Breast epithelium (tissue), 4 donors: ENCODE measurements at regions not wholly inside any gene's neighbourhood (a gene's known extent, or its start where the extent isn't known, plus 50 kb on each side); places are given as distances from the start of the nearest gene placed in this dataset.

Source experiments
- DNase-seq, 2 donors: peaks; one replicate each; pipeline ENCODE4 v3.0.0-alpha.2; 2019; ENCODE audit warnings: low spot score in 2 of 2
- H3K27ac ChIP-seq, 2 donors: fragments of 200-600 bp; sonication (generic) in 1 of 2; one replicate each; pipeline ENCODE4 v1.5.1; 2016 to 2019; ENCODE audit warnings: mild to moderate bottlenecking in 1 of 2
- H3K27me3 ChIP-seq, 2 donors: fragments of 200-600 bp; sonication (generic) in 1 of 2; one replicate each; pipeline versions ENCODE4 v1.5.1 to v1.6.0; 2017 to 2019; ENCODE audit warnings: control low read depth in 1 of 2, mild to moderate bottlenecking in 1 of 2
- H3K36me3 ChIP-seq: fragments of 200-600 bp; one replicate; pipeline ENCODE4 v1.5.1; 2019
- H3K4me1 ChIP-seq, 2 donors: fragments of 200-600 bp; sonication (generic); one replicate each; pipeline ENCODE4 v1.5.1; 2016 to 2019; ENCODE audit warnings: control low read depth in 1 of 2
- H3K4me3 ChIP-seq, 3 donors: fragments of 200-600 bp; sonication (generic); 1 replicate in 2 of 3; 2 replicates in 1 of 3; pipeline ENCODE4 v1.5.1; 2016 to 2019; ENCODE audit warnings: mild to moderate bottlenecking in 3 of 3, moderate library complexity in 2 of 3
- H3K9me3 ChIP-seq, 2 donors: fragments of 200-600 bp; sonication (generic) in 1 of 2; one replicate each; pipeline ENCODE4 v1.5.1; 2016 to 2019; ENCODE audit warnings: control low read depth in 1 of 2
- POLR2A ChIP-seq: fragments of 450-650 bp; IDR thresholded peaks from one replicate; pipeline ENCODE4 v1.6.1; 2016; ENCODE audit warnings: antibody characterized with exemption, mild to moderate bottlenecking, moderate library complexity
- POLR2AphosphoS5 ChIP-seq, 3 donors: sonication (generic); formaldehyde crosslinking; IDR thresholded peaks; one replicate each; pipeline ENCODE4 v1.6.1; 2017; ENCODE audit warnings: antibody characterized with exemption in 3 of 3
- intact Hi-C: fragments of 100-400 bp; cut with DNase I; formaldehyde crosslinking; loops from one replicate; pipeline ENCODE4 v1.15.1; 2023; ENCODE audit warnings: low total_unique reads
- TF ChIP-seq, protein P1 (sequence below), 3 donors: fragments of 450-650 bp; IDR thresholded peaks; one replicate each; pipeline ENCODE4 v1.5.1; 2016 to 2017; ENCODE audit warnings: antibody characterized with exemption in 3 of 3, mild to moderate bottlenecking in 3 of 3, moderate library complexity in 3 of 3

DNA sequence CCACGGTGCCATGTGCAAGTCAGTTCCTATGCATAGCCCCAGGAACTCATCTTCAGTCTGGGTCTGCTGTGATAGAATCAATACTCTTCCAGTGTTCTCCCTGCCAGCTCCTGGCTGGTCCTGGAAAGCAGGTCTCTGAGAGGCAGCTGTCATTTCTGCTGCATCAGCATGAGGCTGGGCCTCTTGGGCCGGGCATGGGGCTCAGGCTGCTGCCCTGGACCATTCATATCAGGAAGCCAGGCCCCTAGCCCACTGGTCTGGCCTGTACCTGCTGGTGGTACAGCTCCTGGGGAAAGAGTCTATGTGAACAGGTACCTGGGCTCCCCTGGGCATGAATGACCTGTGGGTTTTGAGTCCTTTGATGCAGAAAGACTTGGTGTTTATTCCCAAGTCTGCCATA, 173.6 kb upstream of the CSF3R start:
- Histone ChIP-seq H3K27ac (no peak overlapping the region), H3K27me3 (peaks cover 0 to 8% of the 10 kb centered on the region in 2 donors), H3K4me1 (peaks cover 0 to 5% of the 10 kb centered on the region in 2 donors), H3K36me3 (no peaks in the 10 kb centered on the region), H3K9me3 (no peaks in the 10 kb centered on the region), H3K4me3 (no peak overlapping the region)
- no peak for DNase-seq
- TF ChIP-seq, protein P1, sequence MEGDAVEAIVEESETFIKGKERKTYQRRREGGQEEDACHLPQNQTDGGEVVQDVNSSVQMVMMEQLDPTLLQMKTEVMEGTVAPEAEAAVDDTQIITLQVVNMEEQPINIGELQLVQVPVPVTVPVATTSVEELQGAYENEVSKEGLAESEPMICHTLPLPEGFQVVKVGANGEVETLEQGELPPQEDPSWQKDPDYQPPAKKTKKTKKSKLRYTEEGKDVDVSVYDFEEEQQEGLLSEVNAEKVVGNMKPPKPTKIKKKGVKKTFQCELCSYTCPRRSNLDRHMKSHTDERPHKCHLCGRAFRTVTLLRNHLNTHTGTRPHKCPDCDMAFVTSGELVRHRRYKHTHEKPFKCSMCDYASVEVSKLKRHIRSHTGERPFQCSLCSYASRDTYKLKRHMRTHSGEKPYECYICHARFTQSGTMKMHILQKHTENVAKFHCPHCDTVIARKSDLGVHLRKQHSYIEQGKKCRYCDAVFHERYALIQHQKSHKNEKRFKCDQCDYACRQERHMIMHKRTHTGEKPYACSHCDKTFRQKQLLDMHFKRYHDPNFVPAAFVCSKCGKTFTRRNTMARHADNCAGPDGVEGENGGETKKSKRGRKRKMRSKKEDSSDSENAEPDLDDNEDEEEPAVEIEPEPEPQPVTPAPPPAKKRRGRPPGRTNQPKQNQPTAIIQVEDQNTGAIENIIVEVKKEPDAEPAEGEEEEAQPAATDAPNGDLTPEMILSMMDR (IDR thresholded peaks at IDR 0.05) = no peak
- TF ChIP-seq POLR2AphosphoS5 (IDR thresholded peaks at IDR 0.05) = no peak
- TF ChIP-seq POLR2A = no peak
- intact Hi-C loops = no loop called here

DNA sequence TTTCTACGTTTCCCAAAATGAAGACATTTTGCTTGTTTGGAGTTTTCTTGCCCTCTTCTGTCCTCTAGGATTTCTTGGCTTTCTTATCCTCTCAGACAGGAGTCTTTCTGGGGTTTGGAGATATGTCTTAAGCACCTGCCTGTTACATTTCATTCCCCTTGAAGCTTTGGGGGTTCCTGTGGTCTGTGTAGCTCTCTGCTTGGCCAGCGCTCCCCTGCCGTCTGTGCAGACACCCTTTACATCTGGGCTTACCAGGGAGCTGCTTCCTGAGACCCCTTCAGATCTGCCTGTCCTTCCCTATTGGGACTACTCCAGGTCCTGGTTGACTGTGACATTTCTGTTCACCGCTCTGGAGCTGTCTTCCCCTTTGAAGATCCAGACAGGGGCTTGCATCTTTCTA, 171.9 kb upstream of the CSF3R start:
- no peak for DNase-seq
- TF ChIP-seq, protein P1 (IDR thresholded peaks at IDR 0.05) = no peak
- TF ChIP-seq POLR2AphosphoS5 (IDR thresholded peaks at IDR 0.05) = no peak
- no peak for TF ChIP-seq POLR2A
- Histone ChIP-seq H3K27me3 (peaks cover 0 to 4% of the 10 kb centered on the region in 2 donors), H3K4me1 (peaks cover 0 to 5% of the 10 kb centered on the region in 2 donors), H3K27ac (peak overlapping the region in 1 of 2 donors; percentile 46), H3K4me3 (no peak overlapping the region), H3K9me3 (no peaks in the 10 kb centered on the region), H3K36me3 (no peaks in the 10 kb centered on the region)
- intact Hi-C loops = no loop called here

DNA sequence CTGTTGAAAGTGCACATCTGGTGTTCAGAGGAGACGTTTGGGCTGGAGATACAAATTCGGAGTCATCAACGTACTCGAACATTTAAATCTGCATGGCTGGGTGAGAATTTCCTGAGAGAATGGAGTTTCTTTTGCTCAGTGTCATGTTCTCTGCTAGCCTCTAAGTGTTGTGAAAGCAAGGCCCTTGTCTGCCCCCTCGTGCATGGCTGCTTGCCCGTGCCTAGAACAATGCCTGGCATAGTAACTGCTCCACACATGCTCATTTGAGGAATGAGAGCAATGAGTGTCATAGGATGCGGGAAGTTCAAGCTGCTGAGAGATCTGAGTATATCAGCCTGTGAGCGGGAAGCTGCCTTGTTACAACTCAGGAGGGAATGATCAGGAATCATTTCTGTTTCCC, 171.1 kb upstream of the CSF3R start:
- TF ChIP-seq, protein P1 (IDR thresholded peaks at IDR 0.05) = no peak
- TF ChIP-seq POLR2A = no peak
- TF ChIP-seq POLR2AphosphoS5 (IDR thresholded peaks at IDR 0.05) = peak in 1 of 3 donors; percentile 60
- H3K9me3 ChIP-seq = no peaks in the 10 kb centered on the region
- no peaks in the 10 kb centered on the region for H3K27me3 ChIP-seq
- H3K4me3 ChIP-seq = no peak overlapping the region
- peak overlapping the region; percentile 38 to 46 for H3K27ac ChIP-seq
- intact Hi-C loops = no loop called here
- no peaks in the 10 kb centered on the region for H3K36me3 ChIP-seq
- DNase-seq = peak in 1 of 2 donors; percentile 92
- peaks cover 0 to 5% of the 10 kb centered on the region in 2 donors for H3K4me1 ChIP-seq

DNA sequence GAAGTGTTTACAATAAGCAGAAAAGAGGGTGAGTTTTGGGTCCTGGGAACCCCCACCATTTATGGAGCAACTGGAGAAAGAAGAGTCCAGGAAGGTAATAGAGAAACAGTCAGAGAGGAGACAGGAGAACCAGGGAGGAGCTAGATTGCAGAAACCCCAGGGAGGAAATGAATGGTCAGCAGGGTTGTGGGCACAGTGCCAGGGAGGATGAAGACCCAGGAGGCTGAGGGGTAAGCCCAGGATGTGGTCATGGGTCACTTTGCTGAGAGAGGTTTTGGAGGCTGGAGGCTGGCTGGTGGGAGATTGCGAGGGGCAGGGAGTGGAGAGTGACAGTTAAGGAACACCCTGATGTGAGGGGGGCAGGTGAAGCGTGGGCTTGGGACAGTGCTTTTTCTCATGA, 169.9 kb upstream of the CSF3R start:
- no peak for TF ChIP-seq POLR2AphosphoS5 (IDR thresholded peaks at IDR 0.05)
- no peak for TF ChIP-seq POLR2A
- TF ChIP-seq, protein P1 (IDR thresholded peaks at IDR 0.05) = no peak
- no peak overlapping the region for H3K27ac ChIP-seq
- peaks cover 0 to 5% of the 10 kb centered on the region in 2 donors for H3K27me3 ChIP-seq
- intact Hi-C loops = no loop called here
- peaks cover 0 to 5% of the 10 kb centered on the region in 2 donors for H3K4me1 ChIP-seq
- no peak for DNase-seq
- H3K4me3 ChIP-seq = no peak overlapping the region
- no peaks in the 10 kb centered on the region for H3K9me3 ChIP-seq
- H3K36me3 ChIP-seq = no peaks in the 10 kb centered on the region

DNA sequence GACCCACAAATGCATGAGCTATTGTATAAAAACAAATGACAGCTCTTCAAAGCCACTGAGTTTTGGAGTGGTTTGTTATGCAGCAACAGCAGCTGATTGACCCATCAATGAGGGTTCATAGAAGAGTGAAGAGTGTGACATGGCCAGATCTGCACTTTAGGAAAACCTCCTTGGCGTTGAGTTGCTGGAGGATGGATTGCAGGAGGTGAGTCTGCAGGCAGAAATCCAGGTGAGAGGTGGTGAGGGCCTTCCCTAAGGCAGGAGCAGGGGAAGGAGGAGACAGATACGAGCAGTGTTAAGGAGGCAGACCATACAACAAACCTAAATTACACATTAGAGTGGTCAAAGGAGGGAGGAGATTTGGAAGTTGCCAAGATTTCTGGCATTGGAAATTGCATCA, 169.3 kb upstream of the CSF3R start:
- Histone ChIP-seq H3K27ac (no peak overlapping the region), H3K4me3 (no peak overlapping the region), H3K4me1 (peaks cover 0 to 5% of the 10 kb centered on the region in 2 donors), H3K9me3 (no peaks in the 10 kb centered on the region), H3K27me3 (peaks cover 0 to 5% of the 10 kb centered on the region in 2 donors), H3K36me3 (no peaks in the 10 kb centered on the region)
- intact Hi-C loops = no loop called here
- no peak for DNase-seq
- TF ChIP-seq POLR2A (no peak), POLR2AphosphoS5 (IDR thresholded peaks at IDR 0.05) (no peak)
- TF ChIP-seq, protein P1 (IDR thresholded peaks at IDR 0.05) = no peak
